PC-3 (cell line): ENCODE measurements at regions not wholly inside any gene's neighbourhood (a gene's known extent, or its start where the extent isn't known, plus 50 kb on each side); places are given as distances from the start of the nearest gene placed in this dataset.

Source experiments
- ATAC-seq: fragments of 200-7000 bp; cut with Tn5 transposase; 2 replicates; pipeline ENCODE4 v1.9.1; 2020; ENCODE audit warnings: mild to moderate bottlenecking, moderate library complexity
- BruUV-seq: library from RNA; stranded (reverse); fragments of 400-500 nt; replicated peaks from 2 replicates; lab custom pipeline; 2021; lab: Mats Ljungman, UMichigan
- CTCF ChIA-PET: fragments of 300-600 bp; sonication (Branson Sonifier 250); formaldehyde crosslinking; loops from one replicate; lab custom pipeline; 2022; ENCODE audit warnings: antibody characterized with exemption; lab: Charles Lee
- POLR2A ChIA-PET: fragments of 300-600 bp; sonication (Branson Sonifier 250); formaldehyde crosslinking; loops from one replicate; lab custom pipeline; 2022; ENCODE audit warnings: antibody characterized with exemption; ENCODE audit not compliant: unreplicated experiment; lab: Charles Lee
- DNase-seq: peaks from one replicate; pipeline ENCODE4 v3.0.0-alpha.2; 2015
- H2AFZ ChIP-seq: fragments of 300-600 bp; sonication (generic); 2 replicates; pipeline ENCODE4 v1.6.0; 2016; ENCODE audit warnings: antibody characterized with exemption, low read length
- H3F3A ChIP-seq: fragments of 300-600 bp; sonication (generic); one replicate; pipeline ENCODE4 v1.6.0; 2017; ENCODE audit warnings: antibody characterized with exemption, low read length, control low read depth, mild to moderate bottlenecking; ENCODE audit not compliant: unreplicated experiment
- H3K27ac ChIP-seq: fragments of 300-600 bp; sonication (generic); 2 replicates; pipeline ENCODE4 v1.5.1; 2016; ENCODE audit warnings: mild to moderate bottlenecking, low read length
- H3K27me3 ChIP-seq: fragments of 300-600 bp; sonication (generic); 2 replicates; pipeline ENCODE4 v1.6.1; 2016; ENCODE audit warnings: low read length, mixed read lengths
- H3K36me3 ChIP-seq: fragments of 300-600 bp; sonication (generic); 2 replicates; pipeline ENCODE4 v1.6.1; 2016; ENCODE audit warnings: low read depth, mixed run types, low read length, mixed read lengths
- H3K4me1 ChIP-seq: fragments of 300-600 bp; sonication (generic); 2 replicates; pipeline ENCODE4 v1.5.1; 2016; ENCODE audit warnings: low read length; ENCODE audit not compliant: insufficient read depth
- H3K4me2 ChIP-seq: fragments of 300-600 bp; sonication (generic); 2 replicates; pipeline ENCODE4 v1.6.0; 2016; ENCODE audit warnings: low read length
- H3K4me3 ChIP-seq: fragments of 300-600 bp; sonication (generic); 2 replicates; pipeline ENCODE4 v1.5.1; 2016; ENCODE audit warnings: mild to moderate bottlenecking, low read length, mixed read lengths
- H3K79me2 ChIP-seq: fragments of 300-600 bp; sonication (generic); 2 replicates; pipeline ENCODE4 v1.6.1; 2017; ENCODE audit warnings: low read length, mixed read lengths
- H3K9ac ChIP-seq: fragments of 300-600 bp; sonication (generic); 2 replicates; pipeline ENCODE4 v1.6.0; 2016; ENCODE audit warnings: mild to moderate bottlenecking, low read length
- H3K9me2 ChIP-seq: fragments of 300-600 bp; sonication (generic); replicated peaks from 2 replicates; pipeline ENCODE4 v1.6.1; 2016; ENCODE audit warnings: mixed run types, low read length, mixed read lengths
- H3K9me3 ChIP-seq: fragments of 300-600 bp; sonication (generic); 2 replicates; pipeline ENCODE4 v1.6.1; 2016; ENCODE audit warnings: low read length, mixed read lengths
- H4K20me1 ChIP-seq: fragments of 300-600 bp; sonication (generic); 2 replicates; pipeline ENCODE4 v1.6.1; 2016; ENCODE audit warnings: low read length, mixed read lengths
- CTCF ChIP-seq: fragments of 300-600 bp; sonication (generic); conservative IDR thresholded peaks from 2 replicates; pipeline ENCODE4 v1.5.1; 2017; ENCODE audit warnings: antibody characterized with exemption, low read depth, mild to moderate bottlenecking, low read length
- EZH2 ChIP-seq: fragments of 300-600 bp; sonication (generic); IDR thresholded peaks from one replicate; pipeline ENCODE4 v1.6.1; 2017; ENCODE audit warnings: antibody characterized with exemption, mild to moderate bottlenecking, low read length; ENCODE audit not compliant: unreplicated experiment
- EZH2phosphoT487 ChIP-seq: fragments of 300-600 bp; sonication (generic); IDR thresholded peaks from 2 replicates; pipeline ENCODE4 v1.6.1; 2018; ENCODE audit warnings: mild to moderate bottlenecking, antibody characterized with exemption, low read length, borderline replicate concordance
- intact Hi-C: fragments of 100-400 bp; cut with micrococcal nuclease; formaldehyde crosslinking; loops from 2 replicates; pipeline ENCODE4 v1.9.0; 2023

GRCh38 chr9:118554987-118555386 is 814.2 kb downstream of the BRINP1 start:
- no peaks in the 10 kb centered on the region for H3K79me2 ChIP-seq
- no peak overlapping the region for H3K4me2 ChIP-seq
- CTCF ChIA-PET: no interaction called here
- H3K9me3 ChIP-seq: no peaks in the 10 kb centered on the region
- H3K27ac ChIP-seq: no peak overlapping the region
- no peaks in the 10 kb centered on the region for H3K4me1 ChIP-seq
- H3K36me3 ChIP-seq: no peaks in the 10 kb centered on the region
- no peaks in the 10 kb centered on the region for H3F3A ChIP-seq
- ATAC-seq: no peak
- BruUV-seq: no TSS peak
- POLR2A ChIA-PET: no interaction called here
- no peak for DNase-seq
- TF ChIP-seq CTCF: no peak
- no peak for TF ChIP-seq EZH2
- TF ChIP-seq EZH2phosphoT487: no peak
- no peaks in the 10 kb centered on the region for H4K20me1 ChIP-seq
- no peak overlapping the region for H3K9ac ChIP-seq
- H2AFZ ChIP-seq: no peak overlapping the region
- intact Hi-C loops: no loop called here
- H3K27me3 ChIP-seq: no peaks in the 10 kb centered on the region
- H3K4me3 ChIP-seq: no peak overlapping the region
- no peaks in the 10 kb centered on the region for H3K9me2 ChIP-seq

- ATAC-seq (no peak), DNase-seq (no peak)
- Histone ChIP-seq H3K4me3 (no peak overlapping the region), H3K27me3 (no peaks in the 10 kb centered on the region), H3K36me3 (no peaks in the 10 kb centered on the region), H2AFZ (no peak overlapping the region), H3K4me2 (no peak overlapping the region), H3K9me3 (no peaks in the 10 kb centered on the region), H3K27ac (no peak overlapping the region), H3K9ac (no peak overlapping the region), H3F3A (no peaks in the 10 kb centered on the region), H3K9me2 (no peaks in the 10 kb centered on the region), H3K4me1 (no peaks in the 10 kb centered on the region), H3K79me2 (no peaks in the 10 kb centered on the region), H4K20me1 (no peaks in the 10 kb centered on the region)
- CTCF ChIA-PET: no interaction called here
- TF ChIP-seq CTCF (no peak), EZH2phosphoT487 (no peak), EZH2 (no peak)
- no TSS peak for BruUV-seq
- intact Hi-C loops: no loop called here
- POLR2A ChIA-PET: no interaction called here
These were observed 811.2 kb downstream of the BRINP1 start for GRCh38 chr9:118558026-118558425.

- ChIA-PET CTCF (no interaction called here), POLR2A (no interaction called here)
- Histone ChIP-seq H3K4me3 (no peak overlapping the region), H2AFZ (no peak overlapping the region), H3K9me3 (no peaks in the 10 kb centered on the region), H3K79me2 (no peaks in the 10 kb centered on the region), H3K27ac (no peak overlapping the region), H3K4me2 (no peak overlapping the region), H3K36me3 (no peaks in the 10 kb centered on the region), H3F3A (no peaks in the 10 kb centered on the region), H3K9me2 (no peaks in the 10 kb centered on the region), H3K4me1 (no peaks in the 10 kb centered on the region), H3K9ac (no peak overlapping the region), H4K20me1 (no peaks in the 10 kb centered on the region), H3K27me3 (no peaks in the 10 kb centered on the region)
- intact Hi-C loops: no loop called here
- ATAC-seq (no peak), DNase-seq (no peak)
- BruUV-seq: no TSS peak
- TF ChIP-seq CTCF: no peak
- no peak for TF ChIP-seq EZH2
- no peak for TF ChIP-seq EZH2phosphoT487
These were observed 810.3 kb downstream of the BRINP1 start for GRCh38 chr9:118558891-118559290.
